ENCODE measurements at regions not wholly inside any gene's neighbourhood (a gene's known extent, or its start where the extent isn't known, plus 50 kb on each side); places are given as distances from the start of the nearest gene placed in this dataset.

- Mint-ChIP-seq H3K9me3 (peaks cover 23% of the 10 kb centered on the region), H3K27ac (no peak overlapping the region), H3K27me3 (no peaks in the 10 kb centered on the region), H3K4me3 (no peak overlapping the region), H3K36me3 (ENCODE audit: low read depth) (peaks cover 6% of the 10 kb centered on the region), H3K4me1 (peaks cover 29% of the 10 kb centered on the region)
- no peak for DNase-seq
- intact Hi-C loops (cut with micrococcal nuclease): no loop called here
Observed at GRCh38 chr9:88326936-88327335, 61.3 kb upstream of the SPIN1 start.

GRCh38 chr9:88326015-88326414 is 62.2 kb upstream of the SPIN1 start:
- intact Hi-C loops (cut with micrococcal nuclease): no loop called here
- Mint-ChIP-seq H3K36me3 (ENCODE audit: low read depth) (peaks cover 6% of the 10 kb centered on the region), H3K27ac (no peak overlapping the region), H3K9me3 (peaks cover 23% of the 10 kb centered on the region), H3K4me3 (no peak overlapping the region), H3K4me1 (peaks cover 34% of the 10 kb centered on the region), H3K27me3 (no peaks in the 10 kb centered on the region)
- no peak for DNase-seq

- Mint-ChIP-seq H3K27ac (peak overlapping the region; percentile 87), H3K27me3 (no peaks in the 10 kb centered on the region), H3K36me3 (ENCODE audit: low read depth) (peaks cover 4% of the 10 kb centered on the region), H3K9me3 (peaks cover 14% of the 10 kb centered on the region), H3K4me3 (peak overlapping the region; percentile 49), H3K4me1 (peaks cover 40% of the 10 kb centered on the region)
- DNase-seq: peak; percentile 91
- intact Hi-C loops (cut with micrococcal nuclease): loop anchor here (1.0 kb wide), 2 partner anchors 10 to 19 kb away; no protein-coding TSS in a partner anchor
Observed at GRCh38 chr9:88322906-88323566, 65.2 kb upstream of the SPIN1 start.

- Mint-ChIP-seq H3K9me3 (peaks cover 10% of the 10 kb centered on the region), H3K36me3 (ENCODE audit: low read depth) (peaks cover 2% of the 10 kb centered on the region), H3K27ac (no peak overlapping the region), H3K27me3 (no peaks in the 10 kb centered on the region), H3K4me1 (peaks cover 38% of the 10 kb centered on the region), H3K4me3 (no peak overlapping the region)
- intact Hi-C loops (cut with micrococcal nuclease): loop anchor here (1.0 kb wide), 1 partner anchor 17 kb away; no protein-coding TSS in a partner anchor
- no peak for DNase-seq
Observed at GRCh38 chr9:88321764-88322163, 66.5 kb upstream of the SPIN1 start.

- DNase-seq: no peak
- Mint-ChIP-seq H3K36me3 (ENCODE audit: low read depth) (peaks cover 2% of the 10 kb centered on the region), H3K27ac (no peak overlapping the region), H3K4me3 (no peak overlapping the region), H3K27me3 (no peaks in the 10 kb centered on the region), H3K4me1 (peaks cover 43% of the 10 kb centered on the region), H3K9me3 (peaks cover 8% of the 10 kb centered on the region)
- intact Hi-C loops (cut with micrococcal nuclease): no loop called here
Observed at GRCh38 chr9:88320748-88321415, 67.4 kb upstream of the SPIN1 start.

- no peak overlapping the region for H3K27ac Mint-ChIP-seq
- no peak for DNase-seq
- H3K27me3 Mint-ChIP-seq: no peaks in the 10 kb centered on the region
- H3K9me3 Mint-ChIP-seq: peaks cover 8% of the 10 kb centered on the region
- intact Hi-C loops (cut with micrococcal nuclease): no loop called here
- peaks cover 42% of the 10 kb centered on the region for H3K4me1 Mint-ChIP-seq
- H3K36me3 Mint-ChIP-seq (ENCODE audit: low read depth): peaks cover 2% of the 10 kb centered on the region
- no peak overlapping the region for H3K4me3 Mint-ChIP-seq
Observed at GRCh38 chr9:88319936-88320747, 68.1 kb upstream of the SPIN1 start.

GRCh38 chr9:88313364-88314220 is 74.7 kb upstream of the SPIN1 start:
- DNase-seq: no peak
- Mint-ChIP-seq H3K9me3 (peaks cover 6% of the 10 kb centered on the region), H3K27ac (peak overlapping the region; percentile 86), H3K27me3 (no peaks in the 10 kb centered on the region), H3K4me1 (peaks cover 45% of the 10 kb centered on the region), H3K4me3 (peak overlapping the region; percentile 39), H3K36me3 (ENCODE audit: low read depth) (peaks cover 2% of the 10 kb centered on the region)
- intact Hi-C loops (cut with micrococcal nuclease): loop anchor here (1.0 to 2.0 kb wide), 2 partner anchors 10 to 75 kb away; partner anchors contain the start of gene SPIN1

GRCh38 chr9:88312517-88313103 is 75.6 kb upstream of the SPIN1 start:
- peak overlapping the region; percentile 89 for H3K27ac Mint-ChIP-seq
- H3K36me3 Mint-ChIP-seq (ENCODE audit: low read depth): peaks cover 2% of the 10 kb centered on the region
- H3K4me1 Mint-ChIP-seq: peaks cover 52% of the 10 kb centered on the region
- intact Hi-C loops (cut with micrococcal nuclease): loop anchor here (1.0 to 2.0 kb wide), 3 partner anchors 8 to 76 kb away; partner anchors contain the start of gene SPIN1
- H3K27me3 Mint-ChIP-seq: no peaks in the 10 kb centered on the region
- DNase-seq: no peak
- peak overlapping the region; percentile 66 for H3K4me3 Mint-ChIP-seq
- H3K9me3 Mint-ChIP-seq: peaks cover 6% of the 10 kb centered on the region

GRCh38 chr9:88312045-88312444 is 76.2 kb upstream of the SPIN1 start:
- DNase-seq: peak; percentile 71
- Mint-ChIP-seq H3K27me3 (no peaks in the 10 kb centered on the region), H3K4me3 (peak overlapping the region; percentile 66), H3K4me1 (peaks cover 57% of the 10 kb centered on the region), H3K36me3 (ENCODE audit: low read depth) (peaks cover 2% of the 10 kb centered on the region), H3K9me3 (peaks cover 6% of the 10 kb centered on the region), H3K27ac (peak overlapping the region; percentile 89)
- intact Hi-C loops (cut with micrococcal nuclease): loop anchor here (1.0 to 2.0 kb wide), 2 partner anchors 8 to 77 kb away; partner anchors contain the start of gene SPIN1

GRCh38 chr9:88310310-88310980 is 77.8 kb upstream of the SPIN1 start:
- no peak for DNase-seq
- Mint-ChIP-seq H3K27ac (peak overlapping the region; percentile 19), H3K4me1 (peaks cover 61% of the 10 kb centered on the region), H3K36me3 (ENCODE audit: low read depth) (peaks cover 4% of the 10 kb centered on the region), H3K4me3 (no peak overlapping the region), H3K9me3 (peaks cover 6% of the 10 kb centered on the region), H3K27me3 (no peaks in the 10 kb centered on the region)
- intact Hi-C loops (cut with micrococcal nuclease): no loop called here

- Mint-ChIP-seq H3K9me3 (peaks cover 11% of the 10 kb centered on the region), H3K4me3 (no peak overlapping the region), H3K4me1 (peaks cover 74% of the 10 kb centered on the region), H3K27me3 (no peaks in the 10 kb centered on the region), H3K36me3 (ENCODE audit: low read depth) (peaks cover 8% of the 10 kb centered on the region), H3K27ac (no peak overlapping the region)
- DNase-seq: no peak
- intact Hi-C loops (cut with micrococcal nuclease): loop anchor here (10.0 kb wide), 1 partner anchor 126 kb away; no protein-coding TSS in a partner anchor
Observed at GRCh38 chr9:88308831-88309560, 79.2 kb upstream of the SPIN1 start.

- H3K36me3 Mint-ChIP-seq (ENCODE audit: low read depth): peaks cover 8% of the 10 kb centered on the region
- H3K4me1 Mint-ChIP-seq: peaks cover 74% of the 10 kb centered on the region
- peaks cover 14% of the 10 kb centered on the region for H3K9me3 Mint-ChIP-seq
- DNase-seq: no peak
- H3K27ac Mint-ChIP-seq: peak overlapping the region; percentile 31
- H3K27me3 Mint-ChIP-seq: no peaks in the 10 kb centered on the region
- intact Hi-C loops (cut with micrococcal nuclease): loop anchor here (10.0 kb wide), 1 partner anchor 128 kb away; no protein-coding TSS in a partner anchor
- H3K4me3 Mint-ChIP-seq: no peak overlapping the region
Observed at GRCh38 chr9:88307136-88307535, 81.1 kb upstream of the SPIN1 start.

All from activated CD4-positive, alpha-beta T cell treated with anti-CD3 and anti-CD28 coated beads, Interleukin-2, amount 10 ng/mL, durations not matched to agents 24 days and 14 days (primary cell).